SKM-1 treated with dmso at 0.1 percent for 144 hours (cell line): ENCODE measurements at regions not wholly inside any gene's neighbourhood (a gene's known extent, or its start where the extent isn't known, plus 50 kb on each side); places are given as distances from the start of the nearest gene placed in this dataset.

Experiments
- DNase-seq: peaks from one replicate; lab custom pipeline; 2025; ENCODE audit not compliant: unreplicated experiment; lab: John Stamatoyannopoulos, UW

GRCh38 chr10:31647861-31648260 lies 280.8 kb downstream of the ARHGAP12 start:
- DNase-seq = no peak

GRCh38 chr10:31646519-31646918 lies 282.1 kb downstream of the ARHGAP12 start:
- no peak for DNase-seq

- DNase-seq = no peak
Measured at GRCh38 chr10:31645786-31646185, 282.8 kb downstream of the ARHGAP12 start.

GRCh38 chr10:31644931-31645633 lies 283.5 kb downstream of the ARHGAP12 start:
- DNase-seq = no peak

GRCh38 chr10:31642281-31642680 lies 286.4 kb downstream of the ARHGAP12 start:
- DNase-seq = no peak

- no peak for DNase-seq
Measured at GRCh38 chr10:31635415-31636065, 293.1 kb downstream of the ARHGAP12 start.

GRCh38 chr10:31635009-31635408 lies 293.6 kb downstream of the ARHGAP12 start:
- no peak for DNase-seq

- no peak for DNase-seq
Measured at GRCh38 chr10:31630861-31631567, 297.6 kb downstream of the ARHGAP12 start.

- DNase-seq = no peak
Measured at GRCh38 chr10:31625566-31625965, 303.1 kb downstream of the ARHGAP12 start.

- no peak for DNase-seq
Measured at GRCh38 chr10:31624611-31625010, 304.0 kb downstream of the ARHGAP12 start.

GRCh38 chr10:31623947-31624346 lies 304.7 kb downstream of the ARHGAP12 start:
- DNase-seq = no peak

GRCh38 chr10:31623466-31623865 lies 304.4 kb downstream of the ZEB1 start:
- DNase-seq = no peak

- DNase-seq = no peak
Measured at GRCh38 chr10:31622978-31623377, 304.0 kb downstream of the ZEB1 start.

- DNase-seq = no peak
Measured at GRCh38 chr10:31621733-31622132, 302.7 kb downstream of the ZEB1 start.

GRCh38 chr10:31620226-31621151 lies 301.5 kb downstream of the ZEB1 start:
- DNase-seq = no peak

GRCh38 chr10:31619531-31620061 lies 300.6 kb downstream of the ZEB1 start:
- no peak for DNase-seq

- no peak for DNase-seq
Measured at GRCh38 chr10:31618541-31619291, 299.7 kb downstream of the ZEB1 start.

- DNase-seq = no peak
Measured at GRCh38 chr10:31617757-31618156, 298.7 kb downstream of the ZEB1 start.

GRCh38 chr10:31617133-31617532 lies 298.1 kb downstream of the ZEB1 start:
- DNase-seq = no peak

- DNase-seq = no peak
Measured at GRCh38 chr10:31615129-31615528, 296.1 kb downstream of the ZEB1 start.
